HuH-7 (cell line): ENCODE measurements at regions not wholly inside any gene's neighbourhood (a gene's known extent, or its start where the extent isn't known, plus 50 kb on each side); places are given as distances from the start of the nearest gene placed in this dataset.
A peak's percentile ranks its signal among the peaks of the same experiment; 100 is the strongest.
"Not testable (repeated sequence)": the region's sequence is repeated elsewhere in the genome, so short reads cannot be mapped to it uniquely, and the experiment has no call there.

Experiments used
- DNase-seq: peaks from one replicate; pipeline ENCODE4 v3.0.0; 2011; ENCODE audit warnings: low spot score

GRCh38 chr3:124043023-124043422 is 51.1 kb upstream of the ROPN1 start:
- DNase-seq, result no peak

GRCh38 chr3:124044956-124045355 is 53.0 kb upstream of the ROPN1 start:
- no peak for DNase-seq

GRCh38 chr3:124048967-124049798 is 57.3 kb upstream of the ROPN1 start:
- no peak for DNase-seq

GRCh38 chr3:124051636-124052035 is 59.7 kb upstream of the ROPN1 start:
- no peak for DNase-seq

- no peak for DNase-seq
Measured at GRCh38 chr3:124053871-124054270, 61.9 kb upstream of the ROPN1 start.

- DNase-seq, result no peak
Measured at GRCh38 chr3:124056846-124057245, 64.9 kb upstream of the ROPN1 start.

GRCh38 chr3:124057420-124057819 is 65.5 kb upstream of the ROPN1 start:
- no peak for DNase-seq

GRCh38 chr3:124059580-124059979 is 67.7 kb upstream of the ROPN1 start:
- no peak for DNase-seq

GRCh38 chr3:124063197-124063909 is 71.4 kb upstream of the ROPN1 start:
- DNase-seq, result no peak

- no peak for DNase-seq
Measured at GRCh38 chr3:124064050-124064449, 72.1 kb upstream of the ROPN1 start.

- DNase-seq, result not testable (repeated sequence)
Measured at GRCh38 chr3:124066543-124066942, 74.6 kb upstream of the ROPN1 start.

- not testable (repeated sequence) for DNase-seq
Measured at GRCh38 chr3:124069706-124070105, 77.8 kb upstream of the ROPN1 start.

GRCh38 chr3:124075090-124075489 is 83.2 kb upstream of the ROPN1 start:
- DNase-seq, result not testable (repeated sequence)

GRCh38 chr3:124075753-124076152 is 83.8 kb upstream of the ROPN1 start:
- DNase-seq, result no peak

- no peak for DNase-seq
Measured at GRCh38 chr3:124076235-124076634, 84.3 kb upstream of the ROPN1 start.

- DNase-seq, result peak; percentile 32
Measured at GRCh38 chr3:124078953-124079911, 87.3 kb upstream of the ROPN1 start.

GRCh38 chr3:124079912-124080276 is 88.0 kb upstream of the ROPN1 start:
- DNase-seq, result no peak

GRCh38 chr3:124082343-124082742 is 90.4 kb upstream of the ROPN1 start:
- no peak for DNase-seq

- no peak for DNase-seq
Measured at GRCh38 chr3:124084022-124084881, 92.3 kb upstream of the ROPN1 start.

- no peak for DNase-seq
Measured at GRCh38 chr3:124088801-124089200, 96.9 kb upstream of the ROPN1 start.

- DNase-seq, result no peak
Measured at GRCh38 chr3:124089214-124089613, 97.3 kb upstream of the ROPN1 start.
